SK-N-SH treated with all-trans-retinoic acid at 6 μM for 48 hours (cell line): ENCODE measurements at regions not wholly inside any gene's neighbourhood (a gene's known extent, or its start where the extent isn't known, plus 50 kb on each side); places are given as distances from the start of the nearest gene placed in this dataset.

ENCODE experiments used
- ATAC-seq: fragments of 200-7000 bp; cut with Tn5 transposase; 3 replicates; pipeline ENCODE4 v1.9.1; 2020; ENCODE audit warnings: mild to moderate bottlenecking, moderate library complexity
- ARNTL ChIP-seq: fragments of 450-650 bp; formaldehyde crosslinking; IDR thresholded peaks from 2 replicates; pipeline ENCODE4 v1.5.0; 2020; ENCODE audit warnings: low read depth, mild to moderate bottlenecking, moderate library complexity, borderline replicate concordance
- BACH2 ChIP-seq: fragments of 250-450 bp; sonication (Bioruptor Pico); IDR thresholded peaks from 2 replicates; pipeline ENCODE4 v1.9.0; 2021; ENCODE audit warnings: mild to moderate bottlenecking, borderline replicate concordance
- CSDC2 ChIP-seq: fragments of 250-450 bp; sonication (Bioruptor Pico); IDR thresholded peaks from 2 replicates; pipeline ENCODE4 v1.5.0; 2020; ENCODE audit warnings: mild to moderate bottlenecking, moderate library complexity
- CSRNP3 ChIP-seq: fragments of 250-450 bp; sonication (Bioruptor Pico); IDR thresholded peaks from 2 replicates; pipeline ENCODE4 v1.5.1; 2021; ENCODE audit warnings: mild to moderate bottlenecking, moderate library complexity
- GLIS3 ChIP-seq: fragments of 250-450 bp; sonication (Bioruptor Pico); IDR thresholded peaks from 2 replicates; pipeline ENCODE4 v1.5.0; 2020; ENCODE audit warnings: mild to moderate bottlenecking, moderate library complexity
- OSR1 ChIP-seq: fragments of 250-450 bp; sonication (Bioruptor Pico); IDR thresholded peaks from 2 replicates; pipeline ENCODE4 v1.8.0; 2022; ENCODE audit warnings: moderate library complexity, mild to moderate bottlenecking, inconsistent platforms
- PPARA ChIP-seq: fragments of 250-450 bp; sonication (Bioruptor Pico); IDR thresholded peaks from 2 replicates; pipeline ENCODE4 v1.5.0; 2020; ENCODE audit warnings: mild to moderate bottlenecking, borderline replicate concordance
- RARB ChIP-seq: fragments of 250-450 bp; sonication (Bioruptor Pico); IDR thresholded peaks from 2 replicates; pipeline ENCODE4 v1.8.0; 2021; ENCODE audit warnings: mild to moderate bottlenecking, moderate library complexity
- SNAI2 ChIP-seq: fragments of 250-450 bp; sonication (Bioruptor Pico); IDR thresholded peaks from 2 replicates; pipeline ENCODE4 v1.5.0; 2020; ENCODE audit warnings: mild to moderate bottlenecking, moderate library complexity
- TOX ChIP-seq: fragments of 250-450 bp; sonication (Bioruptor Pico); IDR thresholded peaks from 2 replicates; pipeline ENCODE4 v1.8.0; 2021; ENCODE audit warnings: mild to moderate bottlenecking, moderate library complexity, borderline replicate concordance
- ZC3H10 ChIP-seq: fragments of 250-450 bp; sonication (Bioruptor Pico); IDR thresholded peaks from 2 replicates; pipeline ENCODE4 v1.5.1; 2021; ENCODE audit warnings: mild to moderate bottlenecking, moderate library complexity
- ZFP3 ChIP-seq: fragments of 250-450 bp; sonication (Bioruptor Pico); IDR thresholded peaks from 2 replicates; pipeline ENCODE4 v1.5.0; 2020; ENCODE audit warnings: mild to moderate bottlenecking, moderate library complexity
- ZFP30 ChIP-seq: fragments of 450-650 bp; formaldehyde crosslinking; IDR thresholded peaks from 2 replicates; pipeline ENCODE4 v1.5.0; 2022; ENCODE audit warnings: mild to moderate bottlenecking, moderate library complexity
- ZNF565 ChIP-seq: fragments of 450-650 bp; formaldehyde crosslinking; conservative IDR thresholded peaks from 2 replicates; pipeline ENCODE4 v1.5.0; 2020; ENCODE audit warnings: low read depth, mild to moderate bottlenecking, moderate library complexity
- ZNF70 ChIP-seq: fragments of 450-650 bp; formaldehyde crosslinking; IDR thresholded peaks from 2 replicates; pipeline ENCODE4 v1.5.0; 2020; ENCODE audit warnings: mild to moderate bottlenecking, moderate library complexity
- TF ChIP-seq, protein P1 (sequence below): fragments of 250-450 bp; sonication (Bioruptor Pico); IDR thresholded peaks from 2 replicates; pipeline ENCODE4 v1.8.0; 2021; ENCODE audit warnings: low read depth, mild to moderate bottlenecking, moderate library complexity, borderline replicate concordance
- TF ChIP-seq, protein P2 (sequence below): fragments of 250-450 bp; sonication (Bioruptor Pico); IDR thresholded peaks from 2 replicates; pipeline ENCODE4 v1.8.0; 2020; ENCODE audit warnings: mild to moderate bottlenecking, moderate library complexity, borderline replicate concordance
- TF ChIP-seq, protein P3 (sequence below): fragments of 250-450 bp; sonication (Bioruptor Pico); IDR thresholded peaks from 2 replicates; pipeline ENCODE4 v1.5.1; 2020; ENCODE audit warnings: low read depth, mild to moderate bottlenecking, moderate library complexity

DNA sequence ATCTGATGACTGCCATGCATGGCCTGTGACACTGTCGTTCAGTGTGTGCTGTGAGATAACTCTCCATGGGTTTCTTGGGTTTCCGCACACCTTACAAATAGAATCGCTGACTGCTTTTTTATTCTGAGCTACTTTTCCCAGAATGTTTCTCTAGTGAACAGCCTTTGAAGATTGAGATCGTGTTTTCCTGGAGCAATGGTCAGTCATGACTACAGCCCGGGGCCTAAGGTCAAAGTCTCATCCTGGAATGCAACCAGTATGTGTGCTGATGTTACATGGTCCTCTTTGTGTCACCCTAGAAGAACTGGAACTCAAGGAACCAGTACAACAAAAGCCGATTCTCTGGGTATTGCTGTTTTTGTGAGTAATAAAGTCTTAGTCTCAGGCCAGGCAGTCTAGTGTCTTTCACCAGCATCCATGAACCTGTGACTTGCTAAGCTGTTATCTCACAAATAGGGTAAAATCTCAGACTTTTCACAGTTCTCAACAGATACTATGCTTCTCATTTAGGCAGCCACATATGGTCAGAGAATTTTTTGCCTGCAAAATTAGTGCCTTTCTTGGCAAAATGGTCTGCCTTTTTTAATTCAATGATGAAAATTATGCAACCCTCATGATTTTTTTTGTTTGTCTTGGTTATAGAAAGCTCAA, 124.9 kb upstream of the PIEZO2 start (continued):
- TF ChIP-seq, protein P1, sequence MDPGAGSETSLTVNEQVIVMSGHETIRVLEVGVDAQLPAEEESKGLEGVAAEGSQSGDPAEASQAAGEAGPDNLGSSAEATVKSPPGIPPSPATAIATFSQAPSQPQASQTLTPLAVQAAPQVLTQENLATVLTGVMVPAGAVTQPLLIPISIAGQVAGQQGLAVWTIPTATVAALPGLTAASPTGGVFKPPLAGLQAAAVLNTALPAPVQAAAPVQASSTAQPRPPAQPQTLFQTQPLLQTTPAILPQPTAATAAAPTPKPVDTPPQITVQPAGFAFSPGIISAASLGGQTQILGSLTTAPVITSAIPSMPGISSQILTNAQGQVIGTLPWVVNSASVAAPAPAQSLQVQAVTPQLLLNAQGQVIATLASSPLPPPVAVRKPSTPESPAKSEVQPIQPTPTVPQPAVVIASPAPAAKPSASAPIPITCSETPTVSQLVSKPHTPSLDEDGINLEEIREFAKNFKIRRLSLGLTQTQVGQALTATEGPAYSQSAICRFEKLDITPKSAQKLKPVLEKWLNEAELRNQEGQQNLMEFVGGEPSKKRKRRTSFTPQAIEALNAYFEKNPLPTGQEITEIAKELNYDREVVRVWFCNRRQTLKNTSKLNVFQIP (CRISPR knock-in tag): no peak
- TF ChIP-seq ZFP30 (CRISPR knock-in tag) (no peak), ARNTL (CRISPR knock-in tag) (no peak)
- TF ChIP-seq, protein P2, sequence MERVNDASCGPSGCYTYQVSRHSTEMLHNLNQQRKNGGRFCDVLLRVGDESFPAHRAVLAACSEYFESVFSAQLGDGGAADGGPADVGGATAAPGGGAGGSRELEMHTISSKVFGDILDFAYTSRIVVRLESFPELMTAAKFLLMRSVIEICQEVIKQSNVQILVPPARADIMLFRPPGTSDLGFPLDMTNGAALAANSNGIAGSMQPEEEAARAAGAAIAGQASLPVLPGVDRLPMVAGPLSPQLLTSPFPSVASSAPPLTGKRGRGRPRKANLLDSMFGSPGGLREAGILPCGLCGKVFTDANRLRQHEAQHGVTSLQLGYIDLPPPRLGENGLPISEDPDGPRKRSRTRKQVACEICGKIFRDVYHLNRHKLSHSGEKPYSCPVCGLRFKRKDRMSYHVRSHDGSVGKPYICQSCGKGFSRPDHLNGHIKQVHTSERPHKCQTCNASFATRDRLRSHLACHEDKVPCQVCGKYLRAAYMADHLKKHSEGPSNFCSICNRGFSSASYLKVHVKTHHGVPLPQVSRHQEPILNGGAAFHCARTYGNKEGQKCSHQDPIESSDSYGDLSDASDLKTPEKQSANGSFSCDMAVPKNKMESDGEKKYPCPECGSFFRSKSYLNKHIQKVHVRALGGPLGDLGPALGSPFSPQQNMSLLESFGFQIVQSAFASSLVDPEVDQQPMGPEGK (CRISPR knock-in tag): no peak

GRCh38 chr18:11272516-11272915, 123.1 kb upstream of the PIEZO2 start:
- no peak for ATAC-seq
- TF ChIP-seq ARNTL (CRISPR knock-in tag) (no peak), BACH2 (CRISPR knock-in tag) (no peak), SNAI2 (CRISPR knock-in tag) (no peak), TOX (no peak), GLIS3 (CRISPR knock-in tag) (no peak), ZC3H10 (CRISPR knock-in tag) (no peak), PPARA (CRISPR knock-in tag) (no peak), ZFP3 (CRISPR knock-in tag) (no peak)
- TF ChIP-seq, protein P2 (CRISPR knock-in tag): no peak
- TF ChIP-seq, protein P1 (CRISPR knock-in tag): no peak

DNA sequence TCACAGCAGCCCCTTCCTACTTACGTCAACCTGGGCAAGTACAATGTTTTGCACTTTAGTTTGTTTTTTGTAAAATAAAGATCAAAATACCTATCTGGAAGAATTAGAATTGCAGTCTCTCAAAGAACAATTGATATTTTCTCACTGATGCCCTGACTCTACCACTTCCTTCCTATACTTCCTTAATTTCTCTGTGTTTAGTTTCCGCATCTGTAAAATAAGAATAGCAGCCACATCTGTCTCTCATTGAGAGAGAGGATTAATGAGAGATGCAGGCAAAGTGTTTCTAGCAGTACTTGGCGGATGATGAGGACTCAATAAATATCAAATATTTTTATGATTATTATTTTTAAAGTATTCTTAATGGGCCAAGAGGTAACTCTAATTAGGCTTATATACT, 122.6 kb upstream of the PIEZO2 start:
- no peak for TF ChIP-seq OSR1 (CRISPR knock-in tag)
- TF ChIP-seq RARB: no peak
- no peak for TF ChIP-seq BACH2 (CRISPR knock-in tag)
- TF ChIP-seq, protein P3, sequence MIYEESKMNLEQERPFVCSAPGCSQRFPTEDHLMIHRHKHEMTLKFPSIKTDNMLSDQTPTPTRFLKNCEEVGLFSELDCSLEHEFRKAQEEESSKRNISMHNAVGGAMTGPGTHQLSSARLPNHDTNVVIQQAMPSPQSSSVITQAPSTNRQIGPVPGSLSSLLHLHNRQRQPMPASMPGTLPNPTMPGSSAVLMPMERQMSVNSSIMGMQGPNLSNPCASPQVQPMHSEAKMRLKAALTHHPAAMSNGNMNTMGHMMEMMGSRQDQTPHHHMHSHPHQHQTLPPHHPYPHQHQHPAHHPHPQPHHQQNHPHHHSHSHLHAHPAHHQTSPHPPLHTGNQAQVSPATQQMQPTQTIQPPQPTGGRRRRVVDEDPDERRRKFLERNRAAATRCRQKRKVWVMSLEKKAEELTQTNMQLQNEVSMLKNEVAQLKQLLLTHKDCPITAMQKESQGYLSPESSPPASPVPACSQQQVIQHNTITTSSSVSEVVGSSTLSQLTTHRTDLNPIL: no peak
- no peak for TF ChIP-seq CSRNP3 (CRISPR knock-in tag)
- no peak for TF ChIP-seq ZNF565 (CRISPR knock-in tag)
- no peak for ATAC-seq

- no peak for ATAC-seq
- TF ChIP-seq ZNF70 (CRISPR knock-in tag) (no peak), GLIS3 (CRISPR knock-in tag) (no peak), CSDC2 (no peak)
These were observed 119.9 kb upstream of the PIEZO2 start for GRCh38 chr18:11269257-11269656.
